Suprapubic skin (tissue), 4 donors: ENCODE measurements at regions not wholly inside any gene's neighbourhood (a gene's known extent, or its start where the extent isn't known, plus 50 kb on each side); places are given as distances from the start of the nearest gene placed in this dataset.

Source experiments
- DNase-seq, 2 donors: peaks; one replicate each; pipeline ENCODE4 v3.0.0-alpha.2; 2019; ENCODE audit warnings: low spot score in 2 of 2
- H3K27ac ChIP-seq: fragments of 200-600 bp; sonication (generic); one replicate; pipeline ENCODE4 v1.5.1; 2019
- H3K27me3 ChIP-seq: fragments of 200-600 bp; sonication (generic); one replicate; pipeline ENCODE4 v1.5.1; 2019
- H3K36me3 ChIP-seq: fragments of 200-600 bp; sonication (generic); one replicate; pipeline ENCODE4 v1.5.1; 2019
- H3K4me1 ChIP-seq: fragments of 200-600 bp; sonication (generic); one replicate; pipeline ENCODE4 v1.5.1; 2019
- H3K4me3 ChIP-seq: fragments of 200-600 bp; sonication (generic); one replicate; pipeline ENCODE4 v1.5.1; 2019; ENCODE audit warnings: mild to moderate bottlenecking
- H3K9me3 ChIP-seq: fragments of 200-600 bp; sonication (generic); one replicate; pipeline ENCODE4 v1.5.1; 2019
- EP300 ChIP-seq: sonication (generic); formaldehyde crosslinking; IDR thresholded peaks from one replicate; pipeline ENCODE4 v1.6.1; 2017; ENCODE audit warnings: antibody characterized with exemption
- POLR2A ChIP-seq, 2 donors: fragments of 450-650 bp; IDR thresholded peaks; one replicate each; pipeline ENCODE4 v1.6.1; 2017; ENCODE audit warnings: antibody characterized with exemption in 2 of 2, mild to moderate bottlenecking in 2 of 2, moderate library complexity in 2 of 2
- POLR2AphosphoS5 ChIP-seq, 3 donors: sonication (generic); formaldehyde crosslinking; IDR thresholded peaks; one replicate each; pipeline ENCODE4 v1.6.1; 2017; ENCODE audit warnings: antibody characterized with exemption in 3 of 3
- WGBS: methylation state at CpG from one replicate; pipeline ENCODE4 v1.1.5; 2018; 5-methylcytosine and 5-hydroxymethylcytosine counted together
- TF ChIP-seq, protein P1 (sequence below), 2 donors: fragments of 200-600 bp in 1 of 2; fragments of 450-650 bp in 1 of 2; sonication (generic) in 1 of 2; IDR thresholded peaks; one replicate each; pipeline ENCODE4 v1.5.1; 2016 to 2019; ENCODE audit warnings: antibody characterized with exemption in 2 of 2, mild to moderate bottlenecking in 1 of 2, moderate library complexity in 1 of 2

DNA sequence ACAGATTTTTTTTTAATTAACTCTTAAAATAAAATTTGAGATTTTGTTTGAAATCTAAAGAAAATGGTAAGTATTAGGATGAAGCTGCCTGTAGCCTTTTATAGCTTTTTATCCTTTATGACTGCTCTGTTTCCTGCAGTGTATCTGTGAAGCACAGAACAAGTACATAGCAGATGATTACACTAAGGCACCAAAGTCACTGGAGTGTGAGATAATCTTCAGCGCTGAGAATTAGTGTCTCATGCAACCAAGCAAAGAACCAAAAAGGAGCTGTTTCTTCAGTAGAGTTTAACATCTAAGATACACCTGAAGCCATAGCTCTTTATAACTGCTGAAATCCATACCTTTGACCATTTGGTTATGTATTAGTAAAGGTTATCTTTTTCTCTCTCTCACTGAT, 1989.8 kb upstream of the PCDH10 start:
- Histone ChIP-seq H3K27ac (no peak overlapping the region), H3K4me3 (no peak overlapping the region), H3K27me3 (no peaks in the 10 kb centered on the region), H3K9me3 (no peaks in the 10 kb centered on the region), H3K36me3 (no peaks in the 10 kb centered on the region), H3K4me1 (no peaks in the 10 kb centered on the region)
- no peak for TF ChIP-seq EP300
- TF ChIP-seq POLR2AphosphoS5 (IDR thresholded peaks at IDR 0.05) = no peak
- TF ChIP-seq, protein P1, sequence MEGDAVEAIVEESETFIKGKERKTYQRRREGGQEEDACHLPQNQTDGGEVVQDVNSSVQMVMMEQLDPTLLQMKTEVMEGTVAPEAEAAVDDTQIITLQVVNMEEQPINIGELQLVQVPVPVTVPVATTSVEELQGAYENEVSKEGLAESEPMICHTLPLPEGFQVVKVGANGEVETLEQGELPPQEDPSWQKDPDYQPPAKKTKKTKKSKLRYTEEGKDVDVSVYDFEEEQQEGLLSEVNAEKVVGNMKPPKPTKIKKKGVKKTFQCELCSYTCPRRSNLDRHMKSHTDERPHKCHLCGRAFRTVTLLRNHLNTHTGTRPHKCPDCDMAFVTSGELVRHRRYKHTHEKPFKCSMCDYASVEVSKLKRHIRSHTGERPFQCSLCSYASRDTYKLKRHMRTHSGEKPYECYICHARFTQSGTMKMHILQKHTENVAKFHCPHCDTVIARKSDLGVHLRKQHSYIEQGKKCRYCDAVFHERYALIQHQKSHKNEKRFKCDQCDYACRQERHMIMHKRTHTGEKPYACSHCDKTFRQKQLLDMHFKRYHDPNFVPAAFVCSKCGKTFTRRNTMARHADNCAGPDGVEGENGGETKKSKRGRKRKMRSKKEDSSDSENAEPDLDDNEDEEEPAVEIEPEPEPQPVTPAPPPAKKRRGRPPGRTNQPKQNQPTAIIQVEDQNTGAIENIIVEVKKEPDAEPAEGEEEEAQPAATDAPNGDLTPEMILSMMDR (IDR thresholded peaks at IDR 0.05) = no peak
- TF ChIP-seq POLR2A (IDR thresholded peaks at IDR 0.05) = no peak
- DNase-seq = no peak
- 74% methylated on average over 1 of the region's 1 CpG for WGBS

DNA sequence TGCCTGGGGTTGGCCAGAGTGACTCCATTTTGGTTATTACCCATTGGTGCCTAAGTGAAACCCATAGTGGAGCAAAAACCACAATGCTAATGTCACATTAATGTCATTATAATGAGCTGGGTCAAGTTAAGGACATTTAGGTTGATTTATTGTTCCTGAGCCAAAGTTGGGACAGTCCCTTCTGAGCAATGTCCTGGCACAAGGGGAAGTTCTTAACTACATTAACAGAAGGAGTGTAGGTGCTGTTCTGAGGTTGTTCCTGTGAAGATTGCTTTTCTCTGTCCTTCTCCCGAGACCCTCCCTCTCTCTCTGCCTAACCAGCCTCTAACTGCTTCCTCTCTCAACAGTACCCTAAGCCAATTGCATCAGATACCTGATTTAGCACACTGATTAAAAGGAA, 1956.8 kb upstream of the PCDH10 start:
- 100% methylated on average over 1 of the region's 1 CpG for WGBS

DNA sequence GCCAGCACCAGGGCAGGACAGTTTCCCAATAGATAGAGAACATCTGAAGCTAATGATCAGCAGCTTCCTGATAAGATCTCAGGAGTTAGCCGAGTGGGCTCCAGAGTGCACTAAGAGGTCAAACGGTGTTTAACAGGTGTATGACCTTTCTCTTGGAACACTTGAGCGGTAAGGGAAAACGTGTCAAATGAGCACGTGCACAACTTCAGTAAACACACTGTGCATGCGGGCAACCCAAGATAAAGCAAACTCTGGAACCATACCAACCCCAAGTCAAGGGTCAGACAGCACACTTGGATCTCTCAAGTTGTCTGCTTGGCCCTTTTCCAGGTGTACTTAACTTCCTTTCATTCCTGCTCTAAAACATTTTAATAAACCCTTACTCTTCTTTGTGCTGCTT, 1941.5 kb upstream of the PCDH10 start:
- H3K27me3 ChIP-seq = no peaks in the 10 kb centered on the region
- no peaks in the 10 kb centered on the region for H3K4me1 ChIP-seq
- WGBS = 88% methylated on average over 6 of the region's 6 CpGs
- TF ChIP-seq, protein P1 (IDR thresholded peaks at IDR 0.05) = no peak
- no peak for TF ChIP-seq POLR2A (IDR thresholded peaks at IDR 0.05)
- TF ChIP-seq POLR2AphosphoS5 (IDR thresholded peaks at IDR 0.05) = no peak
- TF ChIP-seq EP300 = no peak
- DNase-seq = no peak
- H3K4me3 ChIP-seq = no peak overlapping the region
- no peaks in the 10 kb centered on the region for H3K9me3 ChIP-seq
- no peak overlapping the region for H3K27ac ChIP-seq
- H3K36me3 ChIP-seq = no peaks in the 10 kb centered on the region

More for the DNA sequence above, 1956.8 kb upstream of the PCDH10 start:
- DNase-seq = no peak
- H3K36me3 ChIP-seq = no peaks in the 10 kb centered on the region
- no peaks in the 10 kb centered on the region for H3K27me3 ChIP-seq
- H3K4me3 ChIP-seq = no peak overlapping the region
- H3K27ac ChIP-seq = no peak overlapping the region
- H3K4me1 ChIP-seq = no peaks in the 10 kb centered on the region
- TF ChIP-seq, protein P1 (IDR thresholded peaks at IDR 0.05) = no peak
- no peak for TF ChIP-seq POLR2A (IDR thresholded peaks at IDR 0.05)
- no peak for TF ChIP-seq POLR2AphosphoS5 (IDR thresholded peaks at IDR 0.05)
- TF ChIP-seq EP300 = no peak
- H3K9me3 ChIP-seq = no peaks in the 10 kb centered on the region

DNA sequence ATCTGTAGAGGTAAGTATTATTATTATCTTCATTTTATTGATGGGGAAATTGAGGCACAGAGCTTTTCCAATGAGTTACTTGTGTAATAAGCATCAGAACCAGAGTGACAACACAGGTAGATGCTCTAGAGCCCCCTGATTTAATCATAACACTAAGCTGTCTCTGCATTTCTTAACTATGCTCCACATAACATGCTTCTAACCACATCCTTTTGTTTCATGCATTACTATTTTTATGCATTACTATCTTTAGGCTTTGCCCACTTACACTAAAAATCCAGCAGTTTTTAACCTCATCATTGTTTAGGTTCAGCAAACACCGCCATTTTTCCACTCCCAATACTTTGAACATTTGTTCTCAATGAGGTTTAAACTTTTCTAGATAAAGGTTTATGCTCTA, 1900.8 kb upstream of the PCDH10 start:
- no peak overlapping the region for H3K27ac ChIP-seq
- H3K9me3 ChIP-seq = no peaks in the 10 kb centered on the region
- no peaks in the 10 kb centered on the region for H3K36me3 ChIP-seq
- no peaks in the 10 kb centered on the region for H3K27me3 ChIP-seq
- WGBS = 0% methylated on average over 1 of the region's 1 CpG
- H3K4me3 ChIP-seq = no peak overlapping the region
- TF ChIP-seq POLR2AphosphoS5 (IDR thresholded peaks at IDR 0.05) (no peak), EP300 (no peak), POLR2A (IDR thresholded peaks at IDR 0.05) (no peak)
- TF ChIP-seq, protein P1 (IDR thresholded peaks at IDR 0.05) = no peak
- H3K4me1 ChIP-seq = no peaks in the 10 kb centered on the region
- no peak for DNase-seq

DNA sequence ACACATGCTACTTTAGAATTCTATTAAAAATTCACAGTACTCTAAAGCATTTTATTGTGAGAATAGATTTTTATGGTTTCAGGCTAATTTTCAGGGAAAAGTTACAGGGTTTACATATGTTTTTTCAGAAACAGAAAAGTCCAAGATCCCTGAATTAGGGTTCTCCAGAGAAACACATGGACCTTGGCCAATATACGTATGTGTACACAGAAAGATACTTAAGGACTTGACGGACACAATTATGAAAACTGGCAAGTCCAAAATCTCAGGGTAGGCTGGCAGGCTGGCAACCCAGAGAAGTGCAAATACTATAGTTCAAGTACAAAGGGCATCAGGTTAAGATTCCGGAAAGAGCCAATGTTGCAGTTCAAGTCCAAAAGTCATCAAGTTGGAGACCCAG, 1897.8 kb upstream of the PCDH10 start:
- WGBS = 67% methylated on average over 3 of the region's 3 CpGs
- H3K27me3 ChIP-seq = no peaks in the 10 kb centered on the region
- TF ChIP-seq, protein P1 (IDR thresholded peaks at IDR 0.05) = no peak
- TF ChIP-seq POLR2AphosphoS5 (IDR thresholded peaks at IDR 0.05) = no peak
- TF ChIP-seq EP300 = no peak
- TF ChIP-seq POLR2A (IDR thresholded peaks at IDR 0.05) = no peak

More for the DNA sequence above, 1897.8 kb upstream of the PCDH10 start:
- no peaks in the 10 kb centered on the region for H3K9me3 ChIP-seq
- no peaks in the 10 kb centered on the region for H3K4me1 ChIP-seq
- no peak overlapping the region for H3K27ac ChIP-seq
- H3K4me3 ChIP-seq = no peak overlapping the region
- H3K36me3 ChIP-seq = no peaks in the 10 kb centered on the region
- no peak for DNase-seq
